Testis (tissue), 2 donors: ENCODE measurements at regions not wholly inside any gene's neighbourhood (a gene's known extent, or its start where the extent isn't known, plus 50 kb on each side); places are given as distances from the start of the nearest gene placed in this dataset.
"Not testable (repeated sequence)": the region's sequence is repeated elsewhere in the genome, so short reads cannot be mapped to it uniquely, and the experiment has no call there.

Experiments
- DNase-seq: peaks from one replicate; pipeline ENCODE4 v3.0.0-alpha.2; 2019
- H3K27ac ChIP-seq, 2 donors: fragments of 200-600 bp; sonication (generic); one replicate each; pipeline ENCODE4 v1.5.1; 2019
- H3K27me3 ChIP-seq: fragments of 200-600 bp; sonication (generic); one replicate; pipeline ENCODE4 v1.5.1; 2019
- H3K36me3 ChIP-seq: fragments of 200-600 bp; sonication (generic); one replicate; pipeline ENCODE4 v1.5.1; 2017; ENCODE audit warnings: low read depth; ENCODE audit errors: missing control alignments
- H3K4me1 ChIP-seq: fragments of 200-600 bp; sonication (generic); one replicate; pipeline ENCODE4 v1.5.1; 2019
- H3K4me3 ChIP-seq, 2 donors: fragments of 200-600 bp; sonication (generic); one replicate each; pipeline ENCODE4 v1.5.1; 2017 to 2019
- H3K9me3 ChIP-seq: fragments of 200-600 bp; sonication (generic); one replicate; pipeline ENCODE4 v1.5.1; 2017
- WGBS, 2 donors: methylation state at CpG; one replicate each; pipeline ENCODE4 v1.1.5; 2018; 5-methylcytosine and 5-hydroxymethylcytosine counted together
- intact Hi-C: fragments of 100-400 bp; cut with DNase I; formaldehyde crosslinking; loops from one replicate; pipeline ENCODE4 v1.15.1; 2023; ENCODE audit warnings: low total_unique reads

GRCh38 chr2:95764966-95765365, 173.2 kb downstream of the TRIM43 start:
- H3K27ac ChIP-seq, DNase-seq, H3K4me1 ChIP-seq, H3K9me3 ChIP-seq, intact Hi-C loops, H3K36me3 ChIP-seq, H3K4me3 ChIP-seq, H3K27me3 ChIP-seq: not testable (repeated sequence)
- WGBS, 2 donors = 66 to 90% methylated on average over 2 to 5 of the region's 6 CpGs

- H3K4me1 ChIP-seq, H3K27me3 ChIP-seq, DNase-seq, intact Hi-C loops, H3K4me3 ChIP-seq, H3K36me3 ChIP-seq, H3K27ac ChIP-seq, H3K9me3 ChIP-seq: not testable (repeated sequence)
- WGBS, 2 donors = 84 to 89% methylated on average over 8 to 11 of the region's 11 CpGs
Observed at GRCh38 chr2:95765925-95766910, 174.4 kb downstream of the TRIM43 start.

GRCh38 chr2:95767531-95767930, 175.7 kb downstream of the TRIM43 start:
- H3K9me3 ChIP-seq, H3K4me1 ChIP-seq, H3K27ac ChIP-seq, H3K4me3 ChIP-seq, DNase-seq, intact Hi-C loops, H3K27me3 ChIP-seq, H3K36me3 ChIP-seq: not testable (repeated sequence)
- WGBS, 2 donors = 49 to 55% methylated on average over 3 to 4 of the region's 4 CpGs

GRCh38 chr2:95767950-95768349, 176.1 kb downstream of the TRIM43 start:
- H3K36me3 ChIP-seq, H3K27me3 ChIP-seq, intact Hi-C loops, H3K4me1 ChIP-seq, H3K4me3 ChIP-seq, H3K27ac ChIP-seq, DNase-seq, H3K9me3 ChIP-seq: not testable (repeated sequence)
- 56 to 58% methylated on average over 2 of the region's 3 CpGs for WGBS, 2 donors

GRCh38 chr2:95769256-95769655, 177.5 kb downstream of the TRIM43 start:
- intact Hi-C loops, H3K27ac ChIP-seq, H3K27me3 ChIP-seq, H3K36me3 ChIP-seq, H3K4me1 ChIP-seq, H3K9me3 ChIP-seq, H3K4me3 ChIP-seq, DNase-seq: not testable (repeated sequence)
- WGBS, 2 donors = 95 to 100% methylated on average over 1 of the region's 1 CpG

- H3K36me3 ChIP-seq, H3K9me3 ChIP-seq, intact Hi-C loops, H3K27ac ChIP-seq, DNase-seq, H3K27me3 ChIP-seq, H3K4me1 ChIP-seq, H3K4me3 ChIP-seq: not testable (repeated sequence)
- 91 to 93% methylated on average over 7 of the region's 9 CpGs for WGBS, 2 donors
Observed at GRCh38 chr2:95770726-95771125, 178.9 kb downstream of the TRIM43 start.

GRCh38 chr2:95774322-95775192, 182.8 kb downstream of the TRIM43 start:
- intact Hi-C loops, H3K36me3 ChIP-seq, H3K27me3 ChIP-seq, H3K4me3 ChIP-seq, H3K9me3 ChIP-seq, DNase-seq, H3K4me1 ChIP-seq, H3K27ac ChIP-seq: not testable (repeated sequence)
- WGBS, 2 donors = 81% methylated on average over 2 of the region's 11 CpGs; no CpG with 5 or more reads in 1 of the 2 donors

- H3K36me3 ChIP-seq, intact Hi-C loops, H3K4me1 ChIP-seq, DNase-seq, H3K27ac ChIP-seq, H3K27me3 ChIP-seq, H3K4me3 ChIP-seq, H3K9me3 ChIP-seq: not testable (repeated sequence)
- 40 to 83% methylated on average over 3 to 7 of the region's 9 CpGs for WGBS, 2 donors
Observed at GRCh38 chr2:95775193-95775531, 183.4 kb downstream of the TRIM43 start.
